HG03196 (cell line): ENCODE measurements at regions not wholly inside any gene's neighbourhood (a gene's known extent, or its start where the extent isn't known, plus 50 kb on each side); places are given as distances from the start of the nearest gene placed in this dataset.
"Not testable (repeated sequence)": the region's sequence is repeated elsewhere in the genome, so short reads cannot be mapped to it uniquely, and the experiment has no call there.

Experiments used
- ATAC-seq: cut with Tn5 transposase; IDR thresholded peaks from one replicate; pipeline ENCODE4 v1.9.1; 2021; ENCODE audit not compliant: unreplicated experiment

DNA sequence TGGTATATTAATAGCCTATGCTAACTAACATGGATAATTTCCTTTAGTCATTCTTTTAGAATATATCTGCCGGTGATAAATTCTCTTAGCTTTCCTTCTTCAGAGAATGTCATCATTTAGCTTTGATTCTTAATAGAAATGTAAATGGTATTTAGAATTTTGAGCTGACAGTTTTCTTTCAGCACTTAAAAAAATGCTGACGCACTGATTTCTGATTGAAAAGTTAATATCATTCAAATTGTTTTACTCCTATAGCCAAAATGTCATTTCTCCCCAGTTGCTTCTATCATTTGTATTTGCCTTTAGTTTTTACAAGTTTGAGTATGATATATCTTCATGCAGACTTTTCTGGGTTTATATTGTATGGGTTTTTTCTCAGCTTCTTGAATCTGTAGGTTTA is 668.0 kb downstream of the LTN1 start:
- ATAC-seq = no peak

- no peak for ATAC-seq
These were observed 675.3 kb downstream of the LTN1 start for GRCh38 chr21:28317177-28317950.

GRCh38 chr21:28311411-28312190 is 681.1 kb downstream of the LTN1 start:
- ATAC-seq = no peak

GRCh38 chr21:28310711-28311110 is 682.0 kb downstream of the LTN1 start:
- ATAC-seq = no peak

DNA sequence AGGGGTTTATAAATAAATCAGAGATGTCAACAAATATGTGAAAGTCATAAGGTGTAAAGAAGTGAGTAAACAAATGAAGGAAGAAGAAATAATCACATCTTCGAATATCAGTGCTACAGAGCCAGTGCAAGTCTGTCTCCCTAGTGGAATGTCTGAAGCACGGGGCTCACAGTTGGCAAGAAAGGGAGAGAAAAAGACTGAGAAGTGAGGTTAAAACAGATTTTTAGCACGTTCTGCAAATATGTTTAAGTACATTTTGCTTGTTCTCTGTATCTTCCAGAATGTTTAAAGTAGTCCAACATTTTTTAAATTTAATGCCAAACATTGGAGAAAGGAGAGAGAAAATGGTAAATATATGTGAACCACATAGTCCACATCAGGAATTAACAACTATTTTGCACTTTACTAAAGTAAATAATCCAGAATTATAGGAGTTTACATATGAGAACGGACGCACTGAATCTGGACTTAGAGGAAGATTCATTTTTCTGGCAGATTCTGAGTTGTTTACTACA is 682.4 kb downstream of the LTN1 start:
- no peak for ATAC-seq

DNA sequence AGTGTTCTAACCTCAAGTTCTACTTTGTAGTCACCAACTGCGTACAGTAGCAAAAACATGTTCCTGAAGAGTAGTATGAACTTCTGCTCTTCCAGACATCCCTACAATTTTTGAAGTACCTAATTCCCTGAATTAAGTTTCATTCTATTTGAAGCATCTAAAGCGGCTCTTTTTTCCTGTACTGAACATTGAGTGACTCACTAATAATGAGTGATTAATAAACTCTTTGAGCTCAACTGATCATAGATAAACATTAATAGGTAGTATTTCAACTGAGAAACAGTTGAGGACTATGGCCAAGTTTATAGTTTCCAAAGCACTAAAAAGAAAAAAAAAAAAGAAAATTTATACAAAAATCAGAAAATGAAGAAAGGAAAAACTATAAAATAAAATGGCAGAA is 683.1 kb downstream of the LTN1 start:
- no peak for ATAC-seq

- ATAC-seq = no peak
These were observed 684.2 kb downstream of the LTN1 start for GRCh38 chr21:28308516-28308915.

- ATAC-seq = no peak
These were observed 692.7 kb downstream of the LTN1 start for GRCh38 chr21:28299946-28300345.

DNA sequence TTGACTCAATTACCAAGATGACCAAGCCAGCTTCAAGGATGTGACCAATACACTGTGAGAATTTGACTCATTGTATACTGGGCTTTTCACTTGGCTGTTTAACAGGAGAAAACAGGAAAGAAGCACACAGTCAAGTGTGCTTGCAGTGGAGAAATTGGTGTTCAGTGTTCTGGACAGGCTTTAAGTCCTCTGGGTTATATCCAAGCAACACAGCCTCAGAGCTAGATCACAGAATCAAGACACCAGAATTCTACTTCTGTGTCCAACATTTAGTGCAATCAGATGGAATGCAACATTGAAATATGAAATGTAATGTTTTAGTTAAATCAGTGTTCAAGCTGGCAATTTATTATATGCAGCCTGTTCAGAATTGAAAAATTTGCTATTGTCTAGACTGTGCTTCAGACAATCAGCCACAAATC is 694.4 kb downstream of the LTN1 start:
- no peak for ATAC-seq

- no peak for ATAC-seq
These were observed 698.6 kb downstream of the LTN1 start for GRCh38 chr21:28294051-28294450.

- no peak for ATAC-seq
These were observed 708.8 kb downstream of the LTN1 start for GRCh38 chr21:28283641-28284490.

DNA sequence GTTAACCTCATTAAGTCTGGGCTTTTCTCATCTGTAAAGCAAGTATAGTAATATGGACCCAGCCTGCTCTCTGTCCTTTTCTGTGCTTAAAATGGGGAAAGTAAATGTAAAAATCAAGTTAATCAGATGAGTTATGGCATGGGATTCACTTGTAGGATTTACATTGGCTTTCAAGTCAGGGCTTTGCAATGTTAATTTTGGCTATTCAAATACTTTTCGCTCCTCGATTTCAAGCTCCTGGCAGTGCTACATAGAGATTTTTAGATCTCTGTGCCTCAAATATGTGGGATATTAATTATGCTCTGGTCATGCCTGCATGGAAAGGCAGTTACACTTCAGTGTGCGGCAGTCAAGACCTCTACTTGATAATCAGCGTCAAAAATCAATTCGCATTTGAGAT is 709.8 kb downstream of the LTN1 start:
- ATAC-seq = no peak

DNA sequence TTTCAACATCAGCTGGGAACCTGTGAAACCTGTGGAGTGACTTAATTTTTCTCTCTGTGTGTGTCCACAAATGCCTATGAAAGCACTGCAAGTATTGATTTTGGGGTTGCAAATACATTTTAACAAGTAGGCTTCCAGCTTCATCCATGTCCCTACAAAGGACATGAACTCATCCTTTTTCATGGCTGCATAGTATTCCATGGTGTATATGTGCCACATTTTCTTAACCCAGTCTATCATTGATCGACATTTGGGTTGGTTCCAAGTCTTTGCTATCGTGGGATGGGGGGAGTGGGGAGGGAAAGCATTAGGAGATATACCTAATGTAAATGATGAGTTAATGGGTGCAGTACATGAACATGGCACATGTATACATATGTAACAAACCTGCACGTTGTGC is 711.3 kb downstream of the LTN1 start:
- not testable (repeated sequence) for ATAC-seq

- ATAC-seq = no peak
These were observed 712.1 kb downstream of the LTN1 start for GRCh38 chr21:28280611-28281010.

GRCh38 chr21:28277324-28277723 is 715.4 kb downstream of the LTN1 start:
- ATAC-seq = no peak

DNA sequence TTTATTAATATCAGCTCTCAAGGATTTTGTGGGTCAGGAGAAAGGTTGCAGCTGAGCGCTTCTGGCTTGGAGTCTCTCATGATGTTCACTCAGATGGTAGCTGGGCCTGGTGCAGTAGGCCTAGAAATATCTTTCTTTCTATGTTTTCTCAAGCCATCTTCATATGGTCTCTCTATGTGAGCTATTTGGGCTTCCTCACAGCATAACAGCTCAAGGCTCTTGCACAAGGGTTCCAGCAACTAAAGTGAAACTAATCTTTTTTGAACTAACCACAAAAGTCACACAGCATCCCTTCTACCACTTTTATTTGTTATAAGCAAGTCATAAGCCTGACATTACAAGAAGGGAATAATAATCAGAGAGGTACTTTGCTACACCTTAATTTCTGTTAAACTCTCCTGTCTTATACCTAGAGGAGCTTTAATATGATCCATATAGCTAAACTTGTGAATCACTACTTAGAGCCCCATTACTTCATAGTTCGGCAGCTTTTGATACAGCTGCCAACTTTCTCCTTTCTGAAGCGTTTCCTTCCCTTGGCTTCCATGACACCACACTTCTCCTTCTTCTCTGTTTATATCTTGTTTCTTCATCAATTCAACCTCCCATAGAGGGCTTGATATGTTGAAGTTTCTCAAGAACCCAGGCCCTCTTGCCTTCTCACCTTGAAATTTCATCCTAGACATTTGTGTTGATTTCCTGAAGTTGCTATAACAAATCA is 720.2 kb downstream of the LTN1 start:
- no peak for ATAC-seq

DNA sequence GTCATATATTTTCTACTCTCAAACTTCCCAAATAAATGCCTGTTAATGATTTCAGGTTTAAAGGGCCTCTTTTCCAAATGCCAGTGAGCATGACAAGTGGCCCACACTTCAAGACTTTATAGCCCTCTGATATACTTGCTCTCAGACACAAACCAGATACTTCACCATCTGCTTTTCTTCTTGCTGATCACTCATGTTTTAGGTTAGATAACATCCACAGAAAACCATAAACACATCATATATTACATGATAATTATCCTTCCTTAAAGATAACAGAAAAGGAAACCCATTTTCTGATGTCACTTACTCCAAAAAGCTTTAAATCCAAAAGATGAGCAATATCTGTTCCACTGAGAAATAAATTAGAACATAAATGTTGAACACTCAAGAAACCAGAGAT is 723.5 kb downstream of the LTN1 start:
- ATAC-seq = no peak

DNA sequence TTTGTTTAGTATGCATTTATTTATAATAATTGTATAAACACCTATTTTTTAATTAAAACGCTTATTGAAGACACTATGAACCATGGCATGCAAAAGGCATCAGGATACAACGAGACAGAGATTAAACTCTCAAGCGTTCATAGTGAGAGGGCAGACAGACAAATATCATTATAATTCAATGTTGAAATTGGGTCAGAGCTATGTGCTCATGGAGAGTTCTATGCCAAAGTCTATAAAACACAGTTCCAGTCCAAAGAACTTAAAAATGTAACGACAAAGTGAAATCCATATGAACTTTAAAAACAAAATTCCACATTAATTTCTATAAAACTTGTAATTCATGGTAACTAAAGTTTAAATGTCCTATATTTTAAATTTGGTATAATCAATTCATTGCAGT is 724.0 kb downstream of the LTN1 start:
- no peak for ATAC-seq

GRCh38 chr21:28267449-28267848 is 725.2 kb downstream of the LTN1 start:
- ATAC-seq = no peak

DNA sequence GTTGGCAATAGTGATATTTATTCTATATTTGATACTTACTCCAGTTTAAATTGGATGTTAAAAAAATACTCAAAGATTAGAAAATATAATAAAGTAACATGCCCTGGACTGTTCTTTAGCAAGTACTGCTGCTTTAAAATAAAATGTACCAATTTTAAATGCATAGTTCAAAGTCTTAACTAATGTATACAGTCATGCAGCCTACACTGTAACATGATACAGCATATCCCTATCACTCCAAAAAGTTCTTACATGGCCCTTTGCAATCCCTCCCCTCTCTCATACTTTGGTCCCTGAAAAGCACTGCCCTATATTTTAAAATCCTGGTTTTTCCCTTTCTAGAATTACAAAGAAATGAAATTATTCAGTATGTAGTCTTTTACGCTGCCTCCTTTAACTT is 726.6 kb downstream of the LTN1 start:
- ATAC-seq = no peak

GRCh38 chr21:28263974-28264373 is 728.7 kb downstream of the LTN1 start:
- no peak for ATAC-seq
